ENCODE measurements at regions not wholly inside any gene's neighbourhood (a gene's known extent, or its start where the extent isn't known, plus 50 kb on each side); places are given as distances from the start of the nearest gene placed in this dataset.
"Not testable (repeated sequence)": the region's sequence is repeated elsewhere in the genome, so short reads cannot be mapped to it uniquely, and the experiment has no call there.

DNA sequence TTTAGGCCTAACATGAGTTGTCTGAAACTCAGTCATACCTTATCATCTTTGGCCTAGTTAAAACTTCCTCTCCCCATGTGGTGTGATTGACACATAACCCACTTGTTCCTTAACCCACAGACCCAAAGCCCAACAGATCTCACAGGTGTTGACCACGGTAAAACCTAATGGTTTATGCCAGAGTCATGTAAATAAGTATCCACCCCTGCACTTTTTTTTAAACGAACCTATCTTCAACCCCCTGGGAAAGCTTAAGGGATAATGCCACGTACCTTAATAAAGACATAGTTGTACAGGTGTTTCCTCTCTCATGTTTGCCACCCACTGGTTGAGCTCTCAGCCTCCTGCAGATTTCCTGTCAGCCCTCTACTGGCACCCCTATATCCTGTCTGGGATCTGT is 709.3 kb upstream of the CCDC179 start:
- DNase-seq = no peak

DNA sequence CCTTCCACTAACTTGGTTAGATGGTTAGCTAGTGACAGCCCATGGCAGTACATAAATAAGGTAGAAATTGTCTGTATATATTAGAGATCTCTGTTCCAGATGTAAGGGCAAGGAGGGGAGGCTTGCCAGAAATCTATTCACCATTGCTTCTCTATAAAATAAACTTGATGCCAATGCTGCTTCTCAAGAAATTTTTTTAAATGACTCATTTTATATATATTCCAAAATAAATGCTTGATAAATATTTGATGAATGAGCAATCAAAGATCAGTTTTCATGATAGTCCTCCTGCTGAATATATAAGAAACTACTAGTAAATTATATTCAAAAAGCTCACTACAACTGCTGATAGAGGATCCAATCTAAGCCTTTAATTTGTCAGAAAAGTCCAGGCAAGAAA is 710.6 kb upstream of the CCDC179 start:
- no peak for DNase-seq

DNA sequence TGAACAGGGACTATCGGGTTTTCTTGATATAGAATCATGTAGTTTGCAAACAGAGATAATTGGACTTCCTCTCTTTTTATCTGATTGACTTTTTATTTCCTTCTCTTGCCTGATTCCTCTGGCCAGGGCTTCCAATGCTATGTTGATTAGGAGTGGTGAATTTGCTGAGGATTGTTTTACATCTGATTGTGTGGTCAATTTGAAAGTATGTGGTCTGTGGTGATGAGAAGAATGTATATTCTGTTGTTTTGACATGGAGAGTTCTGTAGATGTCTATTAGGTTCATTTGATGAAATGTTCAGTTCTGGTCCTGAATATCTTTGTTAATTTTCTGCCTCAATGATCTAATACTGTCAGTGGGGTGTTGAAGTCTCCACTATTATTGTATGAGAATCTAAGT is 713.2 kb upstream of the CCDC179 start:
- DNase-seq = no peak

DNA sequence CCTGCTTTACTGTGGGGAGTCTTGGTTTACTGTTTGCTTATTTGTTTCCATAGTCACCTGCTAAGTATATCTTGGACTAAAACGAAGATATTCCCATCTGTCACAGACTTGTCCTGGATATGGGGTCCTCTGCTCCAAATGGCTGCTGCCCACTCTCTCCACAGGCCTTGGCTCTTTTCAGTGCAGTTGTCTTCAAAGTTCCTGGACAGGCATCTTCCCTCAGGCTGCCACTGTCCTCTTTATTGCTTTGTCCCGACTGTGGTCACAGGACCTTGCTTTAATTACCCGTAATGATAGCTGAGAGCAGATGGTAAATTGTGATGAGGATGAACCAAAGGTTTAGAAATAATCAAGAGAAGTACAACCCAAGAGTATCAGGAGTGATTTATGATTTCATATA is 713.9 kb upstream of the CCDC179 start:
- no peak for DNase-seq

DNA sequence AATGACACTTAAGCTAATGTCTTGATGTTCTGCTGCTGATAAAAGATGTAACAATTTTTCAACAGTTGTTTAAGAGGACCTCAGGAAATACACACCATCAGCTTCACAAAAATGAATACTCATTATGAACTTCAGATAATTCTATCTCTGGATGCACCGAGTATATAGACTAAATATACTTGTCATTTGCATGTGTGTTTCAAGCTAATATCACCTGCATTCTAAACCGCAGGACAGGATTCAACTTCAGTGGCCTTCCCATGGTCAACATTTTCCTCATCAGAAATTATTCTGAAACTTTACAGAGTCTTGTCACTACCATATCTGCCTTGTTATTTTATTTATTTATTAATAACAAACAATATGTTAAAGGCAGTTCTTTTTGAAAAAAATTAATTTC is 717.0 kb upstream of the CCDC179 start:
- DNase-seq = no peak

DNA sequence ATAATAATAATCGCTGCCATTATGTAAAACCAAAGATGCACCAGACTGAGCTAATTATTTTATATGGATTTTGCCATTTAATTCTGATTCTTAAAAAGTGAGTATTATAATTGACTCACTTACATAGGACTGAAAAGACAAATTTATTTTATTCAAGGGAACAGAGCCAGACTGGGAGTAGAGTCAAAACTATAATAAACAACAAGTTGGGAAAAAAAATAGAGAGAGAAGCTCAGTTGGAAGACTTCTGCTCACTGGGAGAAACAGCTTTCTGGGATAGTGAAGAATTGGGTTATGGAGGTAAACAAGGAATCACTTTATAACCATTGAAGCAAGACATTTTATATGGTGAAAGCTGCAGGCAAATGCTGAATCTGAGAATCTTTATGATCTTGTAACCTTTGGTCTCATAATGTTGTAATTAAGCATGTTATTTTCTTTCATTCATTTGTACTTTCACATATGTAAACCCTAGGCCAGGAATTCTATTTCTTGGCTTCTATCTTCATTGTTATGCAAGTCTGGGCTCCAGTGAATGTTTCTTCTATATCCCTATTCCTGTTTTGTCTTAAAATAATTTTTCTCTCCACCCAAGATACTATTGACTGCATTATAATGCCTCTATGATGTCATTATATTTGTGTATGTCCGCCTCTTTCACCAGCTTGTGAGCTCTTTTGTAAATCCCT is 725.3 kb upstream of the CCDC179 start:
- DNase-seq = no peak

DNA sequence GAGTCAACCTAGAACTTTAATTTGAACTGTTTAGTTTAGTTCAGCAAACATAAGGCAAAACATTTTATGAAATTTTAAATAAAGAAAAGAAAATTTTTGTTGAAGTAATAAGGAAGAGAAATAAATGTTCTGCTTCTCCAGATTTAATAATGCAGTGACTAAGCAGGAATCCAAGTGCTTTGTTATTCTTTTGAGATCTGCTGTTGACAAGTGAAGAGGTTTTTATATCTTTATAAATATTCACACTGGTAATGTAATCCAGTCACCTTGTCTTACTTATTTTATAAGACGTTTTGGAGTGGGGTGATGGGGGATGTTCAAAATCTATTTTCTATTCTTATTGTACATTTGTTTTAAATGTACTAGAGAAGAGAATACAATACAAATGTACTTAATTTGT is 725.9 kb upstream of the CCDC179 start:
- DNase-seq = no peak

DNA sequence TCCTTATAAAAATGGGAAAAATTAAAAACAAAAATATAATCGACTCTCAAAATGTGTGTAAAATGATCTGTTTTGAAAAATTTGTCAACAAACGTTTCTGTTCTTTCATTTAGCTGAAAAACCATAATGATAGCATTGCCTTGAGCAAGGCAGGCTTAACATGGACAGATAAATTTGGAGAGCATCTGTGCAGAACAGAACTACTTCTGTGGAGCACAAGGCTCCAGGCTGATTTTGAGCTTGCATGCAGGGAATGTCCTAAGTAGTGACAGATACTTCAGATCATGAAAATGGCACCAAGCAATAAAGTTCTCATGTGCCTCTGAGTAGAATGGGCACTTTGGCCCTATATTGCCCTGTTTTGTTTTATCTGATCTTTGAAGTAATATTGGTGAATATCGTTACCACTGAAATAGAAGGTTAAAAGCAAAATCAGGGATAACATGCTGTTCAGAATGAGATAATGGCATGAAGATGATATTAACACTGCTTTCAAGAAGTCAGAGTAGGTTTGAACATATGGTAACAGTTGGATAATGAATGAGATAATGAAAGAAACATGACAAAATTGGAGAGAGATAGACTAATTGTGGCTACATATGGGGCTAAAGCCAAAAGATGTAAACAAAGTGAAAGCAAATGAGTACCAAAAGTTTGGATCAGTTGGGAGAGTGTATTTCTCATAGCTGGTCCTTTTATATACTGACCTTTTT is 730.5 kb upstream of the CCDC179 start:
- peak; percentile 27 for DNase-seq

DNA sequence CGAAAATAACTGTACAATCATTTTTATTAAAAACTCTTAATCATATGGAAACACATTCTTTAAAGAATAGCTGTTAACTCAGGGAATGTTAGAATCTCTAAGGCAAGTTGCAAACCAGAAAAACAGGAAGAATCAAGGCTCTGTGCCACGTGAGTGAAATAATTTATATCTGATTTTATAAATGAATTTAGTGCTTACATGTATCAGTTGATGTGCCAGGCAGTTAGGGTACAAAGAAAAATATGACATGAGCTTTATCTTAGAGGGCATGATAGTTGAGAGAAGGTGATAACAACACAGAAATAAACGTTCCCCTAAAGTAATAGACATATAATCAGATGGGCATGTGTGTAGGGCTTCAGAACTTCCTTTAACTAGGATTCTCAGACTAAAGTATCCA is 734.5 kb upstream of the CCDC179 start:
- no peak for DNase-seq

DNA sequence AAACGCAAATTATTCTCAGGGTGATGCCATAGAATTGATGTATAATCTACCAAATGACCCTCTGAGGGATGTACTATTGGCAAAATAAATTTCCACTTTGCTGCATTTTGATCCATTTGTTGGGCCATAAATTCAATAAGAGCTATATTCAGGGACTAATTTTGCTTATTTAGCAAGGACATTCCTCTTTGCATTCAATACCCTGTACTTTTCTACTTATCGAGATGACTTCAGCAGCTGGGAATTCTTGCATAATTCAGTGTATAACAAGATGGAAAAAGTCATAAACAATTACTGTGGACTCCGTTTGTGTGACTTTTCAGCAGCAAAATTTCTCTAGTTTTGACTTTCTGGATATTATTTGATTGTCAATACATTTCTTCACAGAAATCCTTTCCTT is 744.7 kb upstream of the CCDC179 start:
- no peak for DNase-seq

DNA sequence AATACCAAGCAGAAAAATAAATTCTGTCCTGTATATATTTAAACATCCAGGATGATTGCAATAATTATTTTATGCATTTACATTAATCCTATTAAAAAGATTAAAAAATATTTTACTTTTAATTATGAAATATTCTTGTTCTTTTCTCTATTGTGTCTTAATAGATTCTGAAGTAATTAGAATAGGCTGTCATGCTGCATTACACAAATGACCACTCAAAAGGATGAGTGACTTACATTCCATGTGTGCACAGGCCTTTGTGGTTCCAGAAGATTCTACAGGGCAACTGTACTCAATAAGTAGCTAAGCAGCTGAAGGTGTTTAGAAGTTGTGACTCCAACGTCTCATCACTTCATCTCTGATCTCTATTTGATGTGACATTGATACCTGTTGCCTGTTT is 745.9 kb upstream of the CCDC179 start:
- no peak for DNase-seq

DNA sequence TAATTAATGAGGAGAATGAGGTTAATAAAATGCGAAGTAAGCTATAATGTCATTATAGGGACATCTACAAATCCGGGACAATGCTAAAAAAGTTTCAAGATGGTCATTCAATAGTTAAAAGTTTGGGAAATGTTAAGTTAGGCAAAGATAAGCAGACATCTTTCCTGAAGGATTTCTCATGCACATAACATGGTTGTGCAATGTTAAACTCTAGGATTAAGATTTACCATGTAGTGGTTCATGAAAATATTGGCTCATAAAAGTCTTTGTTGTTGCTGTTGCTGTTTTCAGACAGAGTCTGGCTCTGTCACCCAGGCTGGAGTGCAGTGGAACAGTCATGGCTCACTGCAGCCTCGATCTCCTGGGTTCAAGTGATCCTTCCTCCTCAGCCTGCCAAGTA is 751.5 kb upstream of the CCDC179 start:
- DNase-seq = no peak

DNA sequence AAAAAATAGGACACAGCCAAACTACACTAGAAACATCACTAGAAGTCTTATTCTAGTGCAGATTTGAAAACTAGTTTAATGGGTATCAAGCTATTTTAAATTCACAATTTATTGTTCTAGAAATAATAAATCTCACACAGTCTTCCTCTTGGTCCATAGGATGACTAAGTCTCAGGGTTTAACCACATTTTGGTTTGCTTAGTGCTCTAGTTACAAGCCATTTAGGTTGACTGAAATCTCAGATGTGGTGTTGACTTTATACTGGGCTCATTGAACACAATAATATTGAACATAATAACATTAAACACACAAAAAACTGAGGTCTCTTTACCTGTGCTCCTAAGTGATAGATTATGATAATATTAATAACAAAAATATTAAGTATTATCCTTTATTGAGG is 760.3 kb upstream of the CCDC179 start:
- DNase-seq = no peak

DNA sequence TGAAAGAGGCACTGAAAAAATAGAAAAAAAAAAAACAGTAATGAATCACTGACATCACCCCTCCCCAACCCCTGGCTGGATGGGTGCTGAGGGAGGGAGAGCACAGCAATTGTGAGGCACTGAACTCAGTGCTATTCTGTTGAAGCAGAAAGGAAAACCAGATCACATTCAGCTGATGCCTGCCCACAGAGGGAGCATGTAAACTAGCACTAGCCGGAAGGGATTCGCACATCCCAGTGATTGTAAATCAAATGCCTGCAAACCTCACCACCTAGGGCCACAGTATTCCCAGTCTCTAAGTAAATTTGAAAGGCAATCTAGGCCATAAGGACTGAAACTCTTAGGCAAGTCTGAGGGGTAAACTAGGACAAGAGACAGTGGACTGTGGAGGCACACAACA is 772.0 kb upstream of the CCDC179 start:
- no peak for DNase-seq

DNA sequence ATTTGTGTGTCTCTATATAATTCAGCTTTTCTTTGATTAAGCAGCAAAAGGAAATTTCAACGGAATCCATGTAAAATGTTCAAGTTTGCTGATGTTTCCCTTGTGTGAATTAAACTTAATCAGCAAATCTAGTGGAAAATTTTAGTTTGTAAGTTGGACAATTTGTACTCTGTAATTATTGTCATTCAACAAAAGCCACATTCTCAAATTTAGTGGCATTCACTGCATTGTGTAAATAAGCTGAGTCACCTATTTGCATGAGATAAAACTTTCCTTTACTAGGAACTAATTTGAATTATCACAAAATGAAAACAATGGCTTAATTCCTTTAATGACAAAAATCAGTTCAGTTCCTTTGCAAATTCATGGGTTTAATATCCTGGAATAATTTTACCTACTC is 784.2 kb upstream of the CCDC179 start:
- no peak for DNase-seq

DNA sequence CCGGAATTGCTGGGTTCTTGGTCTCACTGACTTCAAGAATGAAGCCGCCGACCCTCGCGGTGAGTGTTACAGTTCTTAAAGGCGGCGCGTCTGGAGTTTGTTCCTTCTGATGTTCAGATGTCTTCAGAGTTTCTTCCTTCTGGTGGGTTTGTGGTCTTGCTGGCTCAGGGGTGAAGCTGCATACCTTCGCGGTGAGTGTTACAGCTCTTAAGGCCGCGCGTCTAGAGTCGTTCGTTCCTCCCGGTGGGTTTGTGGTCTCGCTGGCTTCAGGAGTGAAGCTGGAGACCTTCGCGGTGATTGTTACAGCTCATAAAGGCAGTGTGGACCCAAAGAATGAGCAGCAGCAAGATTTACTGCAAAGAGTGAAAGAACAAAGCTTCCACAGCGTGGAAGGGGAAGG is 792.1 kb upstream of the CCDC179 start:
- not testable (repeated sequence) for DNase-seq

DNA sequence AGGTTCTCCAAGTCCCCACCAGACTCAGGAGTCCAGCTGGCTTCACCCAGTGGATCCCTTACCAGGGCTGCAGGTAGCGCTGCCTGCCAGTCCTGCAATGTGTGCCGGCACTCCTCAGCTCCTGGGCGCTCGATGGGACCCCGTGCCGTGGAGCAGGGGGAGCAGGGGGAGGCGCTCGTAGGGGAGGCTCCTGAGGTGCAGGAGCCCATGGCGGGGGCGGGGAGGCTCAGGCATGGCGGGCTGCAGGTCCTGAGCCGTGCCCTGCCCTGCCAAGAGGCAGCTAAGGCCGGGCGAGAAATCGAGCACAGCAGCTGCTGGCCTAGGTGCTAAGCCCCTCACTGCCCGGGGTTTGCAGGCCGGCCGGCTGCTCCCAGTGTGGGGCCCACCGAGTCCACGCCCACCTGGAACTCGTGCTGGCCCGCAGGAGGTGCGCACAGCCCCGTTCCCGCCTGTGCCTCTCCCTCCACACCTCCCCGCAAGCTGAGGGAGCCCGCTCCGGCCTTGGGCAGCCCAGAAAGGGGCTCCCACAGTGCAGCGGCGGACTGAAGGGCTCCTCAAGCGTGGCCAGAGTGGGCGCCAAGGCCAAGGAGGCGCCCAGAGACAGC is 792.9 kb upstream of the CCDC179 start:
- DNase-seq = no peak

DNA sequence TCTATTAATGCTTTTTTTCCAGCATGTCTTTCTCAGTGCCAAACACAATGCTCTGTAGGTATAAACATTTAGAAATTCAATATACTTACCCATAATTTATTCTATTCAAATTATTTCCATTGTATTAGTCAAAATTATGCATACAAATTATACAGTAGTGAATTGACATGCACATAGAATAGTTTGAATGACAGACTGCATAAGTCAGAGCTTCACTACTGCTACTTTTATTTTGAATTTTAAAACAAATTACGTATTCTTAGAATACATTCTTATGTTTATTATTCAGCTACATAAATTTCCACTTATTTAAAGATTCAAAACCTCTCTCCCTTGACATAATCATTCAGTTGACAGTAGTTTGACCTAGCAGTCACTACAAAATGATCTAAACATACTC is 808.0 kb upstream of the CCDC179 start:
- DNase-seq = no peak

DNA sequence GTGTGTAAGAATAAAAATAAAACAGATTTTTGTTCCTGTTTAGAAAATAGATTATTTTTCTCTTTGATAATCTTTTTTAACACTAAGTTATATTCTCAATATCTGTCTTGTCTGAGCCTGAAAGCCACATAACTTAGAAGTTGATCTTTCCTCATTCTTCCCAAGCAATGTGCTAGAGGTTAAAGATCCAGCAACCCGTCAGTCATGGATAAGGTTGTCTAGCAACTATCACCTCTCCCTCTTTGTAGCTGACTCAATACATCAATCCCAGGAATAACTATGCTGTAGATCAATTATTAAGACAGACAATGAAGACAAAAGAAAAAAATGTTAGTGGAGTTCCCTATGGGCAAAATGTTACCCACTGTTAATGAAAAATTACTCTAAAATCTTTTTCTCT is 813.1 kb upstream of the CCDC179 start:
- DNase-seq = no peak

DNA sequence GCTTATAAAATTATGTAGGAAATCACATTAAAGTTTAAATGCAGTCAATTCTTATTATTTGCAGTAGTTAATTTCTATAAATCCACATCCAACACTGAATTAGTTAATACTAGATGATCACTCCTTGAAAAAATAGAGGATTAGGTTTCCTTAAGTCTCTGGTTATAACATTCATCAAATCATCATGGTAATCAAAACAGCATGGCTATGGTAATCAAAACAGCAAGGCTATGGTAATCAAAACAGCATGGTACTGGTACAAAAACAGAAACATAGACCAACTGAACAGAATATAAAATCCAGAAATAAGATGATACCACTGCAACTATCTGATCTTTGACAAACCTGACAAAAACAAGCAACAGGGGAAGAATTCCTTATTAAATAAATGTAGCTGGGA is 814.6 kb upstream of the CCDC179 start:
- no peak for DNase-seq

DNA sequence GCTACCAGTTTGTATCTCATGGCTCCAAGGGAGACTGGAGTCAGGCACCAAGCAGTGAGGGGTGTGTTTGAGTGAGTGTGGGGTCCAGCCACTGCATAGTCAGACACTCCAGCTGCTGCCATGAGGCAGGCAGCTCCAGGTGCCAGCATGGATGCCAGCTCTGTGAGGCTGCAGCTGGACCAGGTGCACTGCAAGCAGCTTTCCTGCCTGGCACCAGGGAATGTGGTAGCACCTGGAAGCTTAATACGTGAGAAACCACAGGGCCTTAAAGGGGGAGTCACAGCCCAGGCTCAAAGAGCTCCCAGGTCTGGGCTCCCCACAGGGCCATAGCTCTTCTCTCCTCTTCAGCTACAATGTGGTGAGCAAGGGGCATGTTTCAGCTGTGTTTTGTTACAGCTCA is 817.8 kb upstream of the LUZP2 start:
- no peak for DNase-seq

DNA sequence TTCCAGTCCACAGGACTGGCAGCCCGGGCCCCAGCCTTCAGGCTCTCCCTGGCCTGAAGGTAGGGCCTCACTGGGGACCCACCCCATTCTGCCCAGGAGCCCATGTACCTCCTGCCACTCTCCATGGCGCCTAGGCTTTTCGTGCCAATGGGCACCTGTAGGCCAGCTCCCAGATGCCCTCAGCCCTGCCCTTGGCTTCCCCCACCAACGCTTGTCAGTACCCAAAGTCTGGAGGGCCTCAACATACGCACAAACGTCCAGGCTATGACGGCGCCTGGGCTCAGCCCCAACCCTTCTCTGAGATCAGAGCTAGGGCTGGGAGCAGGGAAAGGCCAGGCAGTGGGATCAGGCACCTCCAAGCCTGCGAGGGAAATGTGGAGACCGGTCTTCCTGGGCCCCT is 816.9 kb upstream of the LUZP2 start:
- no peak for DNase-seq

DNA sequence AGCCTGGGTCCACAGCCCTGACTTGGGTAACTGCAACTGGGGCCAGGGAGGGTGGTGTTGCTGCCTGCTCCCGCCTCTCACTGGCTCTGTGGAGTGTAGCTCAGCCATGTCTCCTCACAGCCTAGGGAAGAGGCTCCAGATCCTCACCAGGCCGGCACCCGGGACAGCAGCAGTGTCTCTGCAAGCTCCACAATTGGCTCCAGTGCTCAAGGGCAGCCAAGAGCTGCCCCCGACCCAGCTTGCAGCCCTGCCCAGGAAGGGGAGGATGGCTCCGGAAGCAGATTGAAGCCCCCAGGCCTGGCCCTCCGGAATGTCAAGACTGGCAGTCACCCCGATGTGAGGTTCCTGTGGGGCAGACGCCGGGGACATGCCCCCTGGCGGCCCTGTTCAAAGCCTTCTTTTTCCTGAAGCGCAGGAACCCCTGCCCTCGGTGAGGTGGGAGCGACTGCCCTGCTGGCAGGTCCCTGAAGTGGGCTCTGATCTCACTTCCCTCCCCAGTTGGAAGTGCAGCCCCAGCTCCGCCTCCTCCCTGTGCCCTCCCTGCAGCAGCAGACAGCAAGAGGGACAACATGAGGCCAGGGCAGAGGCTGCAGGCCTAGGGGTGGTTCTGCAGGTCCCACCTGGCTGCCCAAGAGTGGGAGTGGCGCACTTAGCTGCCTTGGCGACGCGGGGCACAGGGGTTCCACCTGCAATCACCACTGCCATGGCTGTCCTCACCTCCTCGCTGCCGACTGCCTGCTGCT is 816.2 kb upstream of the LUZP2 start:
- no peak for DNase-seq

DNA sequence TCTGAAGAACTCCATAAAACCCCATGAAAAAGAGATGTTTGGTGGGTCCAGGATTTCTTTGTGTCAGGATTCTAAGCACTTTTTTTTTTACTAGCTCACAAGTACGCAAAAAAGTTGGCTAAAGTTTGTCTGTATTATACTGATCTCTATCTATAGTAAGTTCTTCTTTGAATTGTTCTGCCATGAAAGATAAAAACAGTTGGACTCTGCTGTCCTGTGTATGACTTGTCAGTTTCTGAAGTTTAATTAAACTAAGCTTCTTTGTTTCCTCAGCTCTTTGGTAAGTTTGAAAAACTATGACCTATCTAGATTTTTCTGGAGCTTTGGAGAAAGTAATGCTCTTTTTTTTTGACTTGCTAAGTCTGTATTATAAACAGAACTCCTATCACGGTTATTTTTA is 812.2 kb upstream of the LUZP2 start:
- no peak for DNase-seq

Data from NCI-H446 treated with DMSO at 0.1 percent for 48 hours (cell line).